ENCODE measurements at regions not wholly inside any gene's neighbourhood (a gene's known extent, or its start where the extent isn't known, plus 50 kb on each side); places are given as distances from the start of the nearest gene placed in this dataset.

DNA sequence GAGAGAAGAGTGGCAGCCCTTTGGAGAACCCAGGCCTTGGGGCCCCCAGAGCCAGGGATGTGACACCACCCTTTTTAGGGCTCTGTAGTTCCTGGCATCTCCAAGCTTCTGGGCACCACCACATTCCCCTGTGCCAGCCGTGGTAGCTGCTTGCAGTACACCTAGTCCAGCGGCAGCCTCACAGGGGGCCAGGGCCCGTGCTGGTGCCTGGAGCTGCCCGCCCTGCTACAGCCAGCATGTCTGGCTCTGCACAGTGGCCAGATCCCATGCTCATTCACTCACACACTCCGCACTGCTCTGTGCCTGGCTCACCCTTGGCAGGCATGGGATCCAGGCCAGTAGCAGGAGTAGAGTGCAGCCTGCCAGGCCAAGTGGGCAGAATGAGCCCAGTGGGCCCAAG is 351.6 kb upstream of the TMCO5A start (continued):
- TF ChIP-seq, protein P1, sequence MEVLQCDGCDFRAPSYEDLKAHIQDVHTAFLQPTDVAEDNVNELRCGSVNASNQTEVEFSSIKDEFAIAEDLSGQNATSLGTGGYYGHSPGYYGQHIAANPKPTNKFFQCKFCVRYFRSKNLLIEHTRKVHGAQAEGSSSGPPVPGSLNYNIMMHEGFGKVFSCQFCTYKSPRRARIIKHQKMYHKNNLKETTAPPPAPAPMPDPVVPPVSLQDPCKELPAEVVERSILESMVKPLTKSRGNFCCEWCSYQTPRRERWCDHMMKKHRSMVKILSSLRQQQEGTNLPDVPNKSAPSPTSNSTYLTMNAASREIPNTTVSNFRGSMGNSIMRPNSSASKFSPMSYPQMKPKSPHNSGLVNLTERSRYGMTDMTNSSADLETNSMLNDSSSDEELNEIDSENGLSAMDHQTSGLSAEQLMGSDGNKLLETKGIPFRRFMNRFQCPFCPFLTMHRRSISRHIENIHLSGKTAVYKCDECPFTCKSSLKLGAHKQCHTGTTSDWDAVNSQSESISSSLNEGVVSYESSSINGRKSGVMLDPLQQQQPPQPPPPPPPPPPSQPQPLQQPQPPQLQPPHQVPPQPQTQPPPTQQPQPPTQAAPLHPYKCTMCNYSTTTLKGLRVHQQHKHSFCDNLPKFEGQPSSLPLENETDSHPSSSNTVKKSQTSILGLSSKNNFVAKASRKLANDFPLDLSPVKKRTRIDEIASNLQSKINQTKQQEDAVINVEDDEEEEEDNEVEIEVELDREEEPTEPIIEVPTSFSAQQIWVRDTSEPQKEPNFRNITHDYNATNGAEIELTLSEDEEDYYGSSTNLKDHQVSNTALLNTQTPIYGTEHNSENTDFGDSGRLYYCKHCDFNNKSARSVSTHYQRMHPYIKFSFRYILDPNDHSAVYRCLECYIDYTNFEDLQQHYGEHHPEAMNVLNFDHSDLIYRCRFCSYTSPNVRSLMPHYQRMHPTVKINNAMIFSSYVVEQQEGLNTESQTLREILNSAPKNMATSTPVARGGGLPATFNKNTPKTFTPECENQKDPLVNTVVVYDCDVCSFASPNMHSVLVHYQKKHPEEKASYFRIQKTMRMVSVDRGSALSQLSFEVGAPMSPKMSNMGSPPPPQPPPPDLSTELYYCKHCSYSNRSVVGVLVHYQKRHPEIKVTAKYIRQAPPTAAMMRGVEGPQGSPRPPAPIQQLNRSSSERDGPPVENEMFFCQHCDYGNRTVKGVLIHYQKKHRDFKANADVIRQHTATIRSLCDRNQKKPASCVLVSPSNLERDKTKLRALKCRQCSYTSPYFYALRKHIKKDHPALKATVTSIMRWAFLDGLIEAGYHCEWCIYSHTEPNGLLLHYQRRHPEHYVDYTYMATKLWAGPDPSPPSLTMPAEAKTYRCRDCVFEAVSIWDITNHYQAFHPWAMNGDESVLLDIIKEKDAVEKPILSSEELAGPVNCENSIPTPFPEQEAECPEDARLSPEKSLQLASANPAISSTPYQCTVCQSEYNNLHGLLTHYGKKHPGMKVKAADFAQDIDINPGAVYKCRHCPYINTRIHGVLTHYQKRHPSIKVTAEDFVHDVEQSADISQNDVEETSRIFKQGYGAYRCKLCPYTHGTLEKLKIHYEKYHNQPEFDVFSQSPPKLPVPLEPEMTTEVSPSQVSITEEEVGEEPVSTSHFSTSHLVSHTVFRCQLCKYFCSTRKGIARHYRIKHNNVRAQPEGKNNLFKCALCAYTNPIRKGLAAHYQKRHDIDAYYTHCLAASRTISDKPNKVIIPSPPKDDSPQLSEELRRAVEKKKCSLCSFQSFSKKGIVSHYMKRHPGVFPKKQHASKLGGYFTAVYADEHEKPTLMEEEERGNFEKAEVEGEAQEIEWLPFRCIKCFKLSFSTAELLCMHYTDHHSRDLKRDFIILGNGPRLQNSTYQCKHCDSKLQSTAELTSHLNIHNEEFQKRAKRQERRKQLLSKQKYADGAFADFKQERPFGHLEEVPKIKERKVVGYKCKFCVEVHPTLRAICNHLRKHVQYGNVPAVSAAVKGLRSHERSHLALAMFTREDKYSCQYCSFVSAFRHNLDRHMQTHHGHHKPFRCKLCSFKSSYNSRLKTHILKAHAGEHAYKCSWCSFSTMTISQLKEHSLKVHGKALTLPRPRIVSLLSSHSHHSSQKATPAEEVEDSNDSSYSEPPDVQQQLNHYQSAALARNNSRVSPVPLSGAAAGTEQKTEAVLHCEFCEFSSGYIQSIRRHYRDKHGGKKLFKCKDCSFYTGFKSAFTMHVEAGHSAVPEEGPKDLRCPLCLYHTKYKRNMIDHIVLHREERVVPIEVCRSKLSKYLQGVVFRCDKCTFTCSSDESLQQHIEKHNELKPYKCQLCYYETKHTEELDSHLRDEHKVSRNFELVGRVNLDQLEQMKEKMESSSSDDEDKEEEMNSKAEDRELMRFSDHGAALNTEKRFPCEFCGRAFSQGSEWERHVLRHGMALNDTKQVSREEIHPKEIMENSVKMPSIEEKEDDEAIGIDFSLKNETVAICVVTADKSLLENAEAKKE (CRISPR knock-in tag; IDR thresholded peaks at IDR 0.05): no peak

DNA sequence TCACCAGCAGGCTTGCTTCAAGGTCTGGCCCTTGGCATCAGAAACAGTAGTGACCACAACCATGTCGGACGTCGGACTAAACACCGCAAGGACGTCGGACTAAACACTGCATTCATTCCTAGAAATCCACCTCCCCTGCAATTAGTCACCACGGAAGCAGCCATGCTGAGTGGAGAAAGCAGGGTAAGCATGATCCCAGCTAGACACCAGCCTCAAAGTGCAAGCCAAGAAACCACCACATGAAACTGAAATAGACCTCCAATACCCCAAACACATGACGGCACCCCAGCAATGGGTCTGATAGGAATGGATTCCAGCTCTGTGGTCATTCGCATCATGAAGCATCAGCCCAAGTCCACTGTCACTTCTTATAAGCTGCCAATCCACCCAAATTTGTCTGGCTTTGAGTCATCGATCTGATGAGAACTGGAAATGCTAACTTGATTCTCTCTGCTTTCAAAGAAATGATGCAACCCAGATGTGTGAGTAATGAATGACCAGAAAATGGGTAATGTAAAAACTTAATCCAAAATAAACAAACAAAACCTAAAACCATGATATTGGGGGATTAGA is 348.3 kb upstream of the TMCO5A start:
- Histone ChIP-seq H3K79me2 (replicated peaks; ENCODE audit: insufficient read depth) (no peaks in the 10 kb centered on the region), H3K4me1 (ENCODE audit: insufficient read depth) (no peaks in the 10 kb centered on the region), H3K36me3 (ENCODE audit: insufficient read depth) (no peaks in the 10 kb centered on the region), H4K20me1 (replicated peaks; ENCODE audit: insufficient read depth) (no peaks in the 10 kb centered on the region), H2AFZ (no peak overlapping the region), H3K27ac (ENCODE audit: low read depth) (no peak overlapping the region), H3K4me3 (no peak overlapping the region), H3K4me2 (no peak overlapping the region), H3F3A (replicated peaks; ENCODE audit: low read depth) (no peaks in the 10 kb centered on the region), H3K27me3 (ENCODE audit: insufficient read depth) (no peaks in the 10 kb centered on the region), H3K9me2 (ENCODE audit: insufficient read depth) (no peaks in the 10 kb centered on the region)
- H3K4me1 Mint-ChIP-seq: no peaks in the 10 kb centered on the region
- ATAC-seq: no peak
- peaks cover 12% of the 10 kb centered on the region for H3K36me3 Mint-ChIP-seq (ENCODE audit: low read depth)
- DNase-seq (ENCODE audit: low spot score): no peak
- H3K9me3 Mint-ChIP-seq: peaks cover 32% of the 10 kb centered on the region
- H3K27ac Mint-ChIP-seq: no peak overlapping the region
- H3K4me3 Mint-ChIP-seq: no peak overlapping the region
- peaks cover 6% of the 10 kb centered on the region for H3K27me3 Mint-ChIP-seq (ENCODE audit: insufficient read depth, low read depth, poor library complexity)
- no peak for TF ChIP-seq POLR2AphosphoS5 (IDR thresholded peaks at IDR 0.05; ENCODE audit: low read depth)
- TF ChIP-seq ZNF114 (CRISPR knock-in tag; IDR thresholded peaks at IDR 0.05): no peak
- no peak for TF ChIP-seq ZNF331 (CRISPR knock-in tag; IDR thresholded peaks at IDR 0.05; ENCODE audit: low read depth)
- TF ChIP-seq CREB1 (CRISPR knock-in tag; IDR thresholded peaks at IDR 0.05; ENCODE audit: low read depth): no peak
- no peak for TF ChIP-seq NANOG (IDR thresholded peaks at IDR 0.05; ENCODE audit: borderline replicate concordance)
- no peak for TF ChIP-seq EZH2phosphoT487 (IDR thresholded peaks at IDR 0.05; ENCODE audit: unreplicated experiment)
- no peak for TF ChIP-seq EZH2 (IDR thresholded peaks at IDR 0.05; ENCODE audit: low read depth, unreplicated experiment)
- no peak for TF ChIP-seq STAT1 (IDR thresholded peaks at IDR 0.05; ENCODE audit: unreplicated experiment)
- TF ChIP-seq, protein P2, sequence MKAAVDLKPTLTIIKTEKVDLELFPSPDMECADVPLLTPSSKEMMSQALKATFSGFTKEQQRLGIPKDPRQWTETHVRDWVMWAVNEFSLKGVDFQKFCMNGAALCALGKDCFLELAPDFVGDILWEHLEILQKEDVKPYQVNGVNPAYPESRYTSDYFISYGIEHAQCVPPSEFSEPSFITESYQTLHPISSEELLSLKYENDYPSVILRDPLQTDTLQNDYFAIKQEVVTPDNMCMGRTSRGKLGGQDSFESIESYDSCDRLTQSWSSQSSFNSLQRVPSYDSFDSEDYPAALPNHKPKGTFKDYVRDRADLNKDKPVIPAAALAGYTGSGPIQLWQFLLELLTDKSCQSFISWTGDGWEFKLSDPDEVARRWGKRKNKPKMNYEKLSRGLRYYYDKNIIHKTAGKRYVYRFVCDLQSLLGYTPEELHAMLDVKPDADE (IDR thresholded peaks at IDR 0.05): no peak
- TF ChIP-seq, protein P3, sequence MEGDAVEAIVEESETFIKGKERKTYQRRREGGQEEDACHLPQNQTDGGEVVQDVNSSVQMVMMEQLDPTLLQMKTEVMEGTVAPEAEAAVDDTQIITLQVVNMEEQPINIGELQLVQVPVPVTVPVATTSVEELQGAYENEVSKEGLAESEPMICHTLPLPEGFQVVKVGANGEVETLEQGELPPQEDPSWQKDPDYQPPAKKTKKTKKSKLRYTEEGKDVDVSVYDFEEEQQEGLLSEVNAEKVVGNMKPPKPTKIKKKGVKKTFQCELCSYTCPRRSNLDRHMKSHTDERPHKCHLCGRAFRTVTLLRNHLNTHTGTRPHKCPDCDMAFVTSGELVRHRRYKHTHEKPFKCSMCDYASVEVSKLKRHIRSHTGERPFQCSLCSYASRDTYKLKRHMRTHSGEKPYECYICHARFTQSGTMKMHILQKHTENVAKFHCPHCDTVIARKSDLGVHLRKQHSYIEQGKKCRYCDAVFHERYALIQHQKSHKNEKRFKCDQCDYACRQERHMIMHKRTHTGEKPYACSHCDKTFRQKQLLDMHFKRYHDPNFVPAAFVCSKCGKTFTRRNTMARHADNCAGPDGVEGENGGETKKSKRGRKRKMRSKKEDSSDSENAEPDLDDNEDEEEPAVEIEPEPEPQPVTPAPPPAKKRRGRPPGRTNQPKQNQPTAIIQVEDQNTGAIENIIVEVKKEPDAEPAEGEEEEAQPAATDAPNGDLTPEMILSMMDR (conservative IDR thresholded peaks at IDR 0.05; ENCODE audit: low read depth in 2 of 2): no peak
- TF ChIP-seq JUNB (IDR thresholded peaks at IDR 0.05; ENCODE audit: unreplicated experiment): no peak
- TF ChIP-seq REST (IDR thresholded peaks at IDR 0.05; ENCODE audit: unreplicated experiment): no peak

Data from GM23338 (cell line).